Retina (tissue), 1 donor: ENCODE measurements at regions not wholly inside any gene's neighbourhood (a gene's known extent, or its start where the extent isn't known, plus 50 kb on each side); places are given as distances from the start of the nearest gene placed in this dataset.

Source experiments
- DNase-seq: peaks from one replicate; pipeline ENCODE4 v3.0.0-alpha.2; 2016

DNA sequence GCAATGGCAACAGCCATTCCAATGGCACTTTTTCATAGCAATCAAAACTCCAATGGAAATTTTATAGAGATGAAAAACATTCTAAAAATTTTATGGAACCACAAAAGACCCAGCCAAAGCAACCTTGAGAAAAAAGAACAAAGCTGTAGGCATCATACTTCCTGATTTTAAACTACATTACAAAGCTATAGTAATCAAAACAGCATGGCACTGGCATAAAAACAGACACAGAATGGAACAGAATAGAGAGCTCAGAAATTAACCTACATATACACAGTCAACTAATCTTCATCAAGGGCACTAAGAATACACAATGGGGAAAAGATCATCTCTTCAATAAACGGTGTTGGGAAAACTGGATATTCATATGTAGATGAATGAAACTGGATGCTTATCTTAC, 401.5 kb downstream of the NPHP4 start:
- DNase-seq = no peak

DNA sequence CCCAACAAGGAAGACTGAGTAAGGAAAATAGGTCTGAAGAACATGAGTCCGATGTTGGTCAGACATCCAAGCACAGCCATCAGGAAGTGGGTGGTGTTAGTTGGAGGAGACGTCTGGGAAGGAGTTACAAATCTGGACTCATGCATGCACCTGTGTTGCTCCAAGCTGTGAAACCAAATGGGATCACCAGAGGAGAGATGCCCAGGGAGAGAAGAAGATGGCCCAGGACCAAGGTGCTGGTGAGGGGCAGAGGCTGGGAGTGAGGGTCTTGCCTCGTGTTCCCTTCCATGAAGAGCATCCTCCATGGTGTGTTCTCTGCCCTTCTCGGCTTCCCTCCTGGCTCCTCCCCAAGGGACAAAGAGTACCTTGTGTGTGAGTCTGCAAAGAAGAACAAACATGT, 405.6 kb downstream of the NPHP4 start:
- no peak for DNase-seq

DNA sequence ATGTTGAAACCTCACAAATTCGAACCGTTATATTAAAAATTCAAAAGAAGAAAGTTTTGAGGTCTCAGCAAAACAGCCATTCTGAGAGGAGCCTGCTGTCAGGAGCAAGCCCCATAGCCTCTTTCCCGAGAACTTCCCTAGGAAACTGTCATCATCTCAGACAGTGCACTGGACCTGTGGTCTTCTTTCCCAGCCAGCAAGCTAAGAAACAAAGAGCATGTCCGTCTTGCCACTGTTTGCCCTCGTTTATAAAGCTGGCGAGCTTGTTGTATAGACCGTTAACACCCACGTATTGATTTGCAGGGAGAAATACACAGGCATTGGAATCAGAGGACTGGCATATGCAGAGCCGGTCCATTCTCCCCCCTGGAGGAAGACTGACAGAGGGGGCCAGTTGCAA, 407.0 kb downstream of the NPHP4 start:
- DNase-seq = no peak

DNA sequence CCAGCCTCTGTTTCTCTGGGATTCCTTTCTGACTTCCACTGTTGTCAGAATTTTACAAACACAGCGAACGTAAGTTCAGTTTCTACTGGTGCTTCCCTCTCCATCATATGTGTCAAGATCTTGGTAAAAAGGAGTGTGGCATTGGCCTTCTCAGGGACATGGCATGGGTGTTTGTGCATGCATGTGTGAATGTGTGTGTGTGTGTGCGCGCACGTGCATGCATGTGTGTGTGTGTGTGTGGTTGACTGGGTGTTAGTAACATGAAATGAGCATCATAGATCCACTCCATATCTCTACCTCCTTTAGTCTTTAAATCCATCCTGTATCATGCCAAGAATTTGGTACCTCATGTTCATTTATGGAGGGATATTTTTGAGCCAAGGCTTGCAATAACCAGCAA, 411.3 kb downstream of the NPHP4 start:
- no peak for DNase-seq

DNA sequence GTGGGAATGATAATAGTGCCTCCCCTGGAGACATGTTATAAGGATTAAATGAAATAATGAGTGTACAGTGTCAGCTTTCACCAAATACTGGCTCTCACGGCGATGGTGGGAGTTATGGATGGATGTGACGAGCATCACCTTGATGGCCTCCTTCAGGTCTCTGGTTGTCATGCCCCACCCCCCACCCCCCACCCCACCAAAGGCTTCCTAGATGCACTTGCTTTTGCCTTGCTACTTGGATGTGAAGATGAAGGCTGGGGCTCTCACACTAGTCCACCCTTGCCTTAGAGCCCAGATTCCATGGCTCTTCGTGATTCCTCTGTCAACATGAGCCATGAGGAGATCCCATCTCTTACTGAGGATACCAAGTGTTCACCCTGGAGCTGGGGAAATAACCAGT, 412.3 kb downstream of the NPHP4 start:
- DNase-seq = no peak

DNA sequence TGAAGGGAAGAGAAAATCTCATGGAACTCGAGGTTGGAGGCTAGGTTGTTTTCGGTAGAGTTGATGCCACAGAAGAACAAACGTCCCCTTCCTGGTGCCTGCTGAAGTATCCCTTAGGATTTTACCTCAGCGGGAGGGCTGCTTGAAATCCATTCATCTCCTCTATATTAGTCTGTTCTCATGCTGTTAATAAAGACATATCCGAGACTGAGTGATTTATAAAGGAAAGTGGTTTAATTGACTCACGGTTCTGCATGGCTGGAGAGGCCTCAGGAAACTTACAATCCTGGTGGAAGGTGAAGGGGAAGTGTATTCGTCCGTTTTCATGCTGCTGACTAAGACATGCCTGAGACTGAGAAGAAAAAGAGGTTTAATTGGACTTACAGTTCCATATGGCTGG, 413.5 kb downstream of the NPHP4 start:
- no peak for DNase-seq

DNA sequence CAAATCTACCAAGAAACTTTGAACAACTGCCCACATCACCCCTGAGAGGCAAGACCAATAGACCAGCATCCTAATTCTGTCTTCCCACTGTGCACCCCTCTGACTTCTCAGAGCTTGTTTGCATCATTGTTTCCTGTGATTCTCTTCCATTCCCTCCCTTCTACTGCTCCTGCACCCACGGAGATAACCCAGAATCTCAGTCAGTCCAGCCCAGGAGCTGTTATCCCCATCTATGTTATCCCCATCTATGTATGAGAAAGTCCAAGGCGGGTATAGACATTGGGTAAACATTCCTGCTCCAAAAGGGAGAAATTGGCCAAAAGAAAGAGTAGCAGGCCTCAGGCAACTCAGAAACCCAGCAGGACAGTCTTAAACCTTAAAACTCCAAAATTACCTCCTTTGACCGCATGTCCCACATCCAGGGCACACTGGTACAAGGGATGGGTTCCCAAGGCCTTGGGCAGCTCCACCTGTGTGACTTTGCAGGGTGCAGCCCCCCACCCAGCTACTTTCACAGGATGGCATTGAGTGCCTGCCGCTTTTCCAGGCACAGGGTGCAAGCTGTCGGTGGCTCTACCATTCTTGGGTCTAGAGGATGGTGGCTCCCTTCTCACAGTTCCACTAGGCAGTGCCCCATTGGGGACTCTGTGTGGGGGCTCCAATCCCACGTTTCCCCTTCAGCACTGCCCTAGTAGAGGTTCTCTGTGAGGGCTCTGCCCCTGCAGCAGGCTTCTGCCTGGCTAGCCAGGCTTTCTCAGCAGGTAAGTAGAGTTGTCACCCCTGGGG, 414.8 kb downstream of the NPHP4 start:
- no peak for DNase-seq

DNA sequence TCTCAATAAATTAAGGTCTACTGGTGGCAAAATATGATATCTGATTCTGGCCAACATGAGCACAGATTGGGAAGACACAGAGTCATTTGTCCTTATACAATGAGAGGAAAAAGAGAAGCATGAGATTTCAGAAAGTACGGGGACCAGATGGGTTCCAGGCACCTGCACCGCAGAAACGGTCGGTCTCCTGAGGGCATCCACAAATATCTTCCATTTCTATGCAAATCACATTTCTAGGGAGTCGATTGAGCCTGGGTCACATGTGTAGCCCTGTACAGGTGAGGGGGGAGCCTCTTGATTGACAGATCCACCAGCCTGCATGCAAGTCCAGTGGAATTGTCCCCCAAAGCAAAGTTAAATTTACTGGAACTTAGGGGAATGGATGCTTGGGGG, 415.6 kb downstream of the NPHP4 start:
- DNase-seq = no peak

DNA sequence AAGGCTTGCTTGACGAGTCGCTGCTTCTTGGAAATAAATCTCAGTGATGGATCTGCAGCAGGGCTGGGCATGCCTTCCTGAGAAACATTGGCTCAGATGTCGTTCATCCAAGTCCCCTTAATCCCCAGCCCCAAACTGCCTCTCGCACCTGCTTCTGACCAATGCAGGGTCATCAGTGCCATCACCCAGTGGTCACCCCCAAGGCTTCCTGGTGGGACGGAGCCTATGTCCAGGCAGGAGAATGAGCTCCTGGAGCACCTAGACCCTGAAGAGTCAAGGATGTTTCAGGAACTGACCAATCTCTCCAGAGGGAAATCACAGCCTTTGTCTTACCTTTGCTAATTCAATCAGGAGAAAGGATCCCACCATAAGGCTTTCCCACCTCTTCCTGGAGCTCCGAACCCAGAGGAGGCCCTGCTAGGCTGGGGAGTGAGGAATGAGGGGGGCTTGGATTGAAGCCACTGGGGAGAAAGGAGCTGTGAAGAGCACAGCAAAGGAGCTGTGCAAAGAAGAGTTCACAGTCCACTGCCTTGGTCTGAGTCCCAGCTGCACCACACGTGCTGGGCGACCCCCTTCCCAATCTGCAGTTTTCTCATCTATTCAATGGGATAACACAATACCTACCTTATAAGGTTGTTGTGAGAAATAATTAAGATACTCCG, 416.1 kb downstream of the NPHP4 start:
- DNase-seq = no peak

DNA sequence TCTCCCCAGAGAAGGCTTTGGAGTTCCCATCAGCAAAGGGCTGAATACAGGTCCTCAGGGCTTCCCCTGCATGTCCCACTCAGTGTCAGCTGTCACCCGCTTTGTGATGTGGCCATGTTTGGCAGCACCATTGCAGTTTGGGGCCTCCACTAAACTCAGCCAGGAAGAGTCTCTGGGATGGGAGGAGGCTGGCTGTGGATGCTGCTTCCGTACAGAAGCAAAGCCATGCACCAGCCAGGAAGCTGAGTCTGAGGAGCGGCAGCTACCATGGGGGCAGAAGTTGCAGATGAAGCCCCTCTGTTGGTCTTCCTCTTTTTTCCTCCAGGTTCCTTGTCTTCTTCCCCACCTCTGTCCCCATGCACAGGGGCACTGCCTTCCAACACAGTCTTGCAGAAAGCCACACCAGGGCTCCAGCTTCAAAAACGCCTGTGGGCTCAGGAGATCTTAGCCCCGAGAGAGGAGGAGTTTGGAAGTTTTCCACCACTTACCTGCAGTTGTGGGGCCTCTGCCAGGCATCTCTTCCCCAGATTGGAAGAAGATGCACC, 416.8 kb downstream of the NPHP4 start:
- DNase-seq = no peak

DNA sequence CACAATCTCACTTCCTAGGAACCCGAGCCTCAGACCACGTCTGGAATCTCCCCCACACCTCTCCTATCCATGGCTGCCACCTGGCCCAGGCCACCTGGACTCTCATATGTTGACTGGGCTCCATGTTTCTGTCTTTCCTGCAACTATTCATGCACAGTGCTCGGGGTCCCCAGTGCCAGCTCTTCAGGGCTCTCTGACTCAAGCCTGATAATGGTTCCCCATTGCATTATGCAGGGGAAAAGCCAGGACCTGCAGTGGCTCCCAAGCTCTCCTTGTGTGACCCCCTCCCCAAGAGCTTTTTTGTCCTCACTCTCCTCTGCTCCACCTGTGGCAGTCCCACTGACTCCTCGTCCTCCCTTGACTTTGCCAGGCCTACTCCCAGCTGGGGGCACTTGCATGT, 417.6 kb downstream of the NPHP4 start:
- DNase-seq = no peak

DNA sequence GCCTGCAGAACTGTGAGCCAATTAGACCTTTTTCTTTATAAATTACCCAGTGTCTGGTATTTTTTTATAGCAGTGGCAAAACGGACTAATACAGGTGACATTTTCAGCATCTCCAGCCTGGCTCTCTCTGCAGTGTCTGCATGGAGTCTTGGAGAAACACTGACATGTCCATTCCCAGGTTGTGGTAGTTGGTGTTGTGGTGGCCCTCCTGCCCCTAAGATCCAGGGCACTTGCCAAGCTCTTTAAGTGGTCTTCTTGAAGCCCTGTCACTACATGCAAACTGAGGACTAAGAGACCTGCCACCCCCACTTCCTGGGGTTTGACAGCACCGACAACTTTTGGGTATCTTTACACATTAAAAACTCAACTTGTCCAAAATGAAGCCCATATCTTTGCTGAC, 419.4 kb downstream of the NPHP4 start:
- DNase-seq = no peak

DNA sequence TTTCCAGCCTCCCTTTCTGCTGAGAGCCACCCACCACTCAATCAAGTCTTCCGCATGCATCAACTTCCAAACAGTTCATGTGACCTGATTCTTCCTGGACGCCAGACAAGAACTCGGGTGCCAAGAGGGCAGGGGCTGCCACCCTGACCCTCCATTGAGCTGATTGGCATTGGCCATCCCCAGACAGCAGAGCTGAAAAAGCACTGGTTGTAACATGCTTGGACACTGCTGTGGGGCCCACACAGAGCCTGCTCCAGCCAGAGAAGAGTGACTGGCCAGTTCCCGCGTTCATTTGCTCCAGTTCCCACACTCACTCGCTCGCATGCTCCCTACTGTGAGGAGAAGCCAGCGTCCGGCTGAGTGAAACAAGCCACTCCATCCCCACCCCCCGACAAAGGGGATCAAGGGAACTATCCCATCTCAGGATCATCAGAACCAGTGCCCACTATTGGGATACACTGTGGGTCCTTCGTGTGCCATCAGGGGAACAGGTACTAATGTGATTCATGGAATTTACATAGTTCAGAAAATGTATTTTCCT, 420.3 kb downstream of the NPHP4 start:
- DNase-seq = peak; percentile 18

DNA sequence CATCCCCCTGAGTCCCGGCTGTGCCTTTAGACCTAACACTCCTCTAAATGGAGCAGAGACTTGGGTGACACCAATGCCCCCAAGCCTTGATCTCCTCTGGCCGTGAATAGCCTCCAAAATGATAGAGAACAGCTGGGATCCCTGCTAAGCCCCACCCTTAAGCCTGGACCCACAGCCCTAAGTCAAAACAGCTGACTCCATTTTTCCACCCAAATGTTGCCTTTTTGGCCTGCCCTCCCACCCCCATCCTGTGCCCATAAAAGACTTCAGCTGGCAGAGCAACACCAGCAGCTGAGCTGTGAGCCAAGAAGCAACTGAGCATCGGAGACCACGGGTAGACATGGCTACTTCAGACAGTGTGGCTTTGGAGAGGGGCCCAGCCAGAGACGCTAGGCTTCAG, 420.8 kb downstream of the NPHP4 start:
- no peak for DNase-seq

DNA sequence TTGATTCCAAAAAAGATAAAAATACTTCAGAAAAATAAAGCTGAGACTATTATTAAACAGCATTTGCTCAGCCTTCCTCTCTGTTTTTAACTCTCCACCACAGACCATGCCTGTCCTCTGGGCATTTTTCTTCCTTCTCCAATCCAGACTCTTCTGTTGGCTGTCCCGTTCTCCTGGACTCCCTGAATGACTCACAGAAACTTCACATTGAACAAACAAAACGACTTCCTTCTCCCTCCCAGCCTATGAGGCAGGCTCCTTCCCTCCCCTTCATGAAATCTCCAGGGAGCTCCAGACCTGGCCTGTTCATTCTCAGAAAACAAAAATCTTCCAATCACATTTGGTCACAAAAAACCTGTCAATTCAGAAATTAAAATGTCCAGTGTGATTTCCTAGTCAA, 421.3 kb downstream of the NPHP4 start:
- no peak for DNase-seq

DNA sequence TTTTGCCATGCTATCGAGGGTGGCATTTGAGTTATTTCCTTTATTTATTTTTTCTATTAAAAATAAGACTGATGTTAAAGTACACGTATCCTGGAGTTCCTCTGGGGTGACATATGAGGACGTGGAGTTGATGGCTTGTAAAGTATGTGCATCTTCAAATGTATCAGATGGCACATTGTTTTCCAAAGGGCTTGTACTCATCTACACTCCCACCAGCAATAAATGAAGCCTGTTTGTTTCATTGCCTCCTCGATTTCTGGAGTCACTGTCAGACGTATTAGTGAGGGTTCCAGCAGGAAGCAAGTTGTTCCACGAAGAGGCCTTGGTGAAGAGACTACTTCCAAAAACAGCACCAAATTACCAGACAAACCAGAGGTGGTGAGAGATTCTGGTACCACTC, 423.9 kb downstream of the NPHP4 start:
- no peak for DNase-seq

DNA sequence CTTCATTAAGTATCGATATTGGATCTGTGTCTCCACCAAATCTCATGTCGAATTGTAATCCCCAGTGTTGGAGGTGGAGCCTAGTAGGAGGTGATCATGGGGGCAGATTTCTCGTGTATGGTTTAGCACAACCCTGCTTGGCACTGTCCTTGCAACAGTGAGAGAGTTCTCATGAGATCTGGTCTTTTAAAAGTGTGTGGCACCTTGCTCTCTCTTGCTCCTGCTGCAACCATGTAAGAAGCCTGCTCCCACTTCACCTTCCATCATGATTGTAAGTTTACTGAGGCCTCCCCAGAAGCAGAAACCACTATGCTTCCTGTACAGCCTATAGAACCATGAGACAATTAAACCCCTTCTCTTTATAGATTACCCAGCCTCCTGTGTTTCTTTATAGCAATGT, 424.4 kb downstream of the NPHP4 start:
- DNase-seq = no peak

DNA sequence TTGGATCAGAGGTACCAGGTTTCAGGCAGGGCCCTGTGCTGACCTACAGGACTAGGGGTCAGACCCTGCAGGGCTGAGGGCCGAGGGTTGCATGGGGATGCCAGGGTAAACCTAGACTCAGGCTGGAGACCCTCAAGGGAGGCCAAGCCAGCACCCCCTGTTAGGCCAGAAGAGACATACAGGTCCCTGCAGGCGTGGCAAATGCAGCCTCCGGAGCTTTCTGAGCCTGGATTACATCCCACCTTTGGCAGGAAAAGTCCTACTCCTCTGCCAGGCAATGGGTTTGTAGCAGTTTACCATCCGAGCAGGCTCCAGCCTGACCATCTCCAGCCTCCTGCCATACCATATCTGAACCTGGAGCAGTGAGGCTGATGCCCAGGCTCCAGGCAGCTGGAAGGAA, 425.3 kb downstream of the NPHP4 start:
- no peak for DNase-seq

DNA sequence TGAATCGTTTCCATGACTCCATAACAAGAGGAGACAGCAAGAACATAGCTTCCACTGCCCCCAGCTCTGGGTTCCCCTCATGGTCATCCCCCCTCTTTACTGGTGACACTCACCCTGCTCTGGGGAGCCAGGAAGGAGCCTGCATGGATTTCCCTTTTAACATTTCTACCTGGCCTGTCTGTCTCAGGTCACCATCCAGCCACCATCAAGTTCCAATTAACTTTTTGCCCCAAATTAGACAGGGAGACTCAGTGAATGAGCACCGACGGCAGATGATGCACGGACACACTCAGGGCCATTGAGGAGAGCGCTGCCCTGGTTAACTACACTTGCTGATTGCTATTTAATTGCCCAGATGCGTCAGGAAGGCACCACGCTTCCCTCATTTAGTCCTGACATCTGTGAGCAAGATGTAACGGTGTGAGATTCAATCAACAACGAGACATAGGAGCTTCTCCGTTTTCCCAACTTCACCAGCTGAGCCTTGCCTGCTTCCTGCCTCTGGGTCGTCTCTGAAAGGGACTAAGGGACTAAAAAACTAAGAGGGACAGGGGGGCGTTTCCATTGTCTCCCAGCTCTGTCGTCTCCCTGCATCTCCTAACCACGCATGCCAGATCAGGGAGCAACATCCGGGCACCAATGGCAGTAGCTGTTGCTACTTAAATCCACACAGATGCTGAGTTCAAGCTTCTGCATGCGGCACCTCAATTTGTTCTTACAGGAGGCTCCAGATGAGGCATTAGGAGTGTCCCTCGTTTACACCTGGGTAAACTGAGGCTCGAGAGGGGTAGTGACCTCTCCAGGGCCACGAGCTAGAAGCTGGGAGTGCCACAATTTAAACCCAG, 426.7 kb downstream of the NPHP4 start:
- no peak for DNase-seq

DNA sequence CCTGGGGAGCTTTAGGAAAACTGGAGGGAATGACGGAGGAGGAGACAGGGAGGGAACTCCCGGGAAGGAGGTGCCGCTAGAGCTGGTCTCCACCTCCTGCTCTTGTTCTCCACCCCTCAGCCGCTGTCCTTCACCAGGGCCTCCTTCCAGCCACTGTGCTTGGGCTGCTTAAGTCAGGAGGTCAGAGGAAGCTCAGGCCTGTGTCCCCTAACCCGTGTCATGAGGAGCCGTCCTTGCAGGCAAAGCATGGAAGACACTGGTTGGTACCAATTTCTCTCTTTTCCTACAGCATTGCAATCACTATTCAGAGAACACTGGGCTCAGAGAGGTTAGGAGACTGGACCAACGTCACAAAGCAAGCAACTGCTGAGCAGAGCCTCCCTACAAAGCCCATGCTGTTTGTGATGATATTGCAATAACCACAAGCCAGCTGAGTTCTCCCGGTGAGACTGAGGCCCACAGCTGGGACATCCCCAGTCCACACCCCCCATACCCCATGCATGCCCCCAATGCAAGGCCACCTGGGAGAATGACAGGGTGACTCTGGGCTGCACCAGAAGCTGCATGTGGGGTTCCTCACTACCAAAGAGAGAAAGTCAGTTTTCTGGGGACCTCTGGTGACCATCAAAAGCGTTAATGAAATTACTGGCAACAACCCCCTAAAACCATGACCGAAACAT, 427.5 kb downstream of the NPHP4 start:
- no peak for DNase-seq

DNA sequence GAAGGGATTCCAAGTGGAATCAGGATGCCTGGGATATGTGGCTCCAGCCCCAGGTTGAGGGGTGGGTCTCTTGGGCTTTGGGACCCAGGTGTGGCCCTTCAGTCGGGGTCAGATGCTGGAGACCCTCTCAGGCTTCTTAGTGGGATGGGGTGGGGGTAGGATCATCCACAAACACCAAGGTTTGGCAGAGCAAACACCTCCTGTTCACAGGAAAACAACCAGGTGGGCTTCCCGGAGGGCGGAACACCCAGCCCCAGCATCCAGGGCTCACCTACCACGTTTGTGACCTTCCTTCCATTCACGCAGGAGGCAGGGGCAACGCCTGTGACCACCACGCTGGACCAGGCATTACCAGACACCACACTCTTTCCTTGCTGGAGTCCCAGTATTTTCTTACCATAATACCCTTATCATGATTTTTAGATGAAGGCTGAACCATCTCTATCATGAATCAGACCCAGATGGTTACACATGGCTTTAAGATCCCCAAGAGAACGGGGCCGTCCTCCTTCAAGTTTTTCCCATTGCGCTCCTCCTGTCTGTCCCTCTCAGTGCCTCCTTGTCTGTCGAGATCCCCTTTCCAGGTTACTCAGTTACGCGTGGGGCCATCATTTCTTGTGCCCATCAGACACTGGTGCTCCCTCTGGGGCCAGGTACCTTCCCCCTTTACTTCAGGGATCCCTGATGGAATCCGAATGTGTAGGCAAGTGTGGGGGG, 428.2 kb downstream of the NPHP4 start:
- no peak for DNase-seq

DNA sequence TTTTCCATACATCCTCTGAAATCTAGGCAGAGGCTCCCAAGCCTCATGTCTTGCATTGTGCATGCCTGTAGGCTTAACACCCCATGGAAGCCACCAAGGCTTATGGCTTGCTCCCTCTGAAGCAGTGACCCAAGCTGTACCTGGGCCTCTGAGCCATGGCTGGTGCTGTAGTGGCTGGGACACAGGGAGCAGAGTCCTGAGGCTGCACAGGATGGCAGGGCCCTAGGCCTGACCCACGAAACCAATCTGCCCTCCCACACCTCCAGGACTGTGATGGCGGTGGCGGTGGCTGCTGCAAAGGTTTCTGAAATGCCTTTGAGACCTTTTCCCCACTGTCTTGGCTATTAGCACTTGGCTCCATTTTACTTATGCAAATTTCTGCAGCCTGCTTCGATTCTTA, 429.5 kb downstream of the NPHP4 start:
- DNase-seq = no peak
